NCI-H748 treated with DMSO at 0.1 percent for 48 hours (cell line): ENCODE measurements at regions not wholly inside any gene's neighbourhood (a gene's known extent, or its start where the extent isn't known, plus 50 kb on each side); places are given as distances from the start of the nearest gene placed in this dataset.

Experiments used
- DNase-seq: peaks from one replicate; lab custom pipeline; 2025; lab: John Stamatoyannopoulos, UW

DNA sequence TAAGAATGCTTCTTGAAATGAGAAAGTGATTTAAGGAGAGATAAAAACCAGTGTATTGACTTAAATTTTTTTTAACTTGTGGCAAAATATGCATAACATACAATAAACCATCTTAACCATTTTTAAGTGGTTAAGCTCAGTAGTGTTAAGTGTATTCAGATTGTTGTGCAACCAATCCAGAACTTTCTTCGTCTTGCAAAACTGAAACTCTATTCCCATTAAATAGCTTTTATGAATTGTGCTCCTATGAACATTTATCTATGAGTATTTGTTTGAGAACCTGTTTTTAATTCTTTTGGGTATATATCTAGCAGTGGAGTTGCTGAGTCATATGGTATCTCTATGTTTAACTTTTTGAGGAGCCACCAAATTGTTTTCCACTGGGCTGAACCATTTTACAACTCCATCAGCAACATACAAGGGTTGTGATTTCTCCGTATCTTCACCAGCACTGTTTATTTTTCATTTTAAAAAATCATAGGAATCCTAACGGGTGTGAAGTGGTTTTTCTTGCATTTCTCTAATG lies 76.6 kb upstream of the ACTBL2 start:
- no peak for DNase-seq

DNA sequence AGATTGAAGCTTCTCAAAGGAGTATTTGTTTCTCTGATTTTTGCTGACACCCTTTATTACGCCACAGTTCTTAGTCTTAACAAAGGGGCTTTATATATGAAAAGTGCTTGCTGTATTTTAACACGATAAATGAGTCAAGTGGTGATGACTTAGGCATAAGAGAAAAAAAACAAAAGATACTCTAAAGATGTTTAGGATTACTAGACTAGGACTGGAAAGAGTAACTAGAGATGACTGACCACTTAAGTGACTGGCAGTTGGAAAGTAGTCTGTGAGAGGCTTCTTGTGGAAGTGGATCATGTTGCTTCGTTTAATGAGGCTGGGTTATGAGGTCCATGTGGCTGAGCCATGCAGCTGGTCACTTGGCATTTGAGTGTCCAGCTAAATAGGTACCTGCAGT lies 69.4 kb upstream of the ACTBL2 start:
- no peak for DNase-seq

- no peak for DNase-seq
Observed at GRCh38 chr5:57551251-57551650, 68.6 kb upstream of the ACTBL2 start.

DNA sequence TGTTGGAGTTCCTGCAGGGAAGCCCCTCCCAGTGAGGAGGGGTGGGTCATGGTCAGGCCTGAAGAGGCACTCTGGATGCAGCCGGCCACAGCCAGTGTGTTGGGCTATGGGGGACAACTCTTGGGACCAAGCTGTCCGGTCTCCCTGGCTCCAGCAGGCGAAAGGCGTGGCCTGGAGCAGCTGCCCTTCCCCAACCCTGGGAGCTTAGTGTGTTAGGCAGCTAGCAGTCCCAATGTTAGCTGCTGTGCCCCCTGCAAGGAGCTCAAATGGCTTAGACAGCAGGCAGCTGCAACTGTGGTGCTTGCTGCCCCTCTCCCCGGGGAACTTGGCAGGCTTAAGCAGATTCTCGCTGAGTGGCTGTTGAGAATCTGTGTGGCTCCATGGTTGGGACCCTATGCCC lies 67.5 kb upstream of the ACTBL2 start:
- no peak for DNase-seq

GRCh38 chr5:57549566-57549965 lies 67.0 kb upstream of the ACTBL2 start:
- DNase-seq: no peak

GRCh38 chr5:57540823-57541222 lies 58.2 kb upstream of the ACTBL2 start:
- DNase-seq: no peak

- no peak for DNase-seq
Observed at GRCh38 chr5:57539281-57539701, 56.7 kb upstream of the ACTBL2 start.

GRCh38 chr5:57538341-57538955 lies 55.8 kb upstream of the ACTBL2 start:
- DNase-seq: no peak

DNA sequence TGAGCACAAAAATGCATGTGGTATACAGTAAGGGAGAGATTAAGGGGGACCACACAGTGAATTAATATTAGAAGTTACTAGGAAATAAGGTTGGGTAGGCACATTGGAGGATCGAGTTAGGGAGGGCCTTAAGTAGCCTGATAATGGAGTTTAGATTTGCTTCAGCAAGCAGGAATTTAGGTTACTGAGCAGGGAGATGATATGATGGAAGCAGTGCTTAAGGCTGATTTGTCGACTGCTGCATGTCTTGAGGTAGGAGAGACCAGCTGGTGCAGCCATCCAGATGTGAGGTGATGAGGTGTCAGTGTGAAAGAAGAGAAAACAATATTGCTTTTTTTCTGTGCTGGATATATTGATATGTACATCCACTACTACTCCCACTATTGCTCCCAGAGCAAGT lies 55.2 kb upstream of the ACTBL2 start:
- no peak for DNase-seq

GRCh38 chr5:57532513-57533497 lies 50.2 kb upstream of the ACTBL2 start:
- DNase-seq: no peak
